Gastrocnemius medialis (tissue), 4 donors: ENCODE measurements at regions not wholly inside any gene's neighbourhood (a gene's known extent, or its start where the extent isn't known, plus 50 kb on each side); places are given as distances from the start of the nearest gene placed in this dataset.
A peak's percentile ranks its signal among the peaks of the same experiment; 100 is the strongest.

ENCODE experiments used
- ATAC-seq, 2 donors: fragments of 150-250 bp; one replicate each; pipeline ENCODE4 v1.9.1; 2016
- DNase-seq, 2 donors: peaks; one replicate each; pipeline ENCODE4 v3.0.0-alpha.2; 2019
- H3K27ac ChIP-seq, 4 donors: fragments of 200-600 bp; sonication (generic); 1 replicate in 1 of 4; 2 replicates in 3 of 4; pipeline ENCODE4 v1.5.1; 2016 to 2018; ENCODE audit warnings: mild to moderate bottlenecking in 2 of 4, moderate library complexity in 1 of 4
- H3K27me3 ChIP-seq, 3 donors: fragments of 200-600 bp; sonication (generic) in 2 of 3; 1 replicate in 1 of 3; 2 replicates in 2 of 3; pipeline versions ENCODE4 v1.5.1 to v1.6.0; 2016 to 2019; ENCODE audit warnings: mild to moderate bottlenecking in 1 of 3, moderate library complexity in 1 of 3
- H3K36me3 ChIP-seq, 2 donors: fragments of 200-600 bp; sonication (generic) in 1 of 2; one replicate each; pipeline ENCODE4 v1.5.1; 2017 to 2018
- H3K4me1 ChIP-seq, 2 donors: fragments of 200-600 bp; sonication (generic) in 1 of 2; one replicate each; pipeline ENCODE4 v1.5.1; 2016 to 2017; ENCODE audit warnings: mild to moderate bottlenecking in 2 of 2
- H3K4me3 ChIP-seq, 4 donors: fragments of 200-600 bp; sonication (generic) in 3 of 4; 1 replicate in 1 of 4; 2 replicates in 3 of 4; pipeline ENCODE4 v1.5.1; 2016 to 2019; ENCODE audit warnings: mild to moderate bottlenecking in 2 of 4
- H3K9me3 ChIP-seq, 3 donors: fragments of 200-600 bp; sonication (generic) in 2 of 3; 1 replicate in 1 of 3; 2 replicates in 2 of 3; pipeline ENCODE4 v1.5.1; 2016 to 2019
- POLR2A ChIP-seq, 2 donors: fragments of 450-650 bp; IDR thresholded peaks; one replicate each; pipeline ENCODE4 v1.6.1; 2017; ENCODE audit warnings: antibody characterized with exemption in 2 of 2, mild to moderate bottlenecking in 2 of 2, moderate library complexity in 2 of 2
- in situ Hi-C, 4 donors: fragments of 200-750 bp; cut with MboI; loops; one replicate each; pipeline versions ENCODE4 v1.15.0 to v1.8.0; 2017; ENCODE audit warnings: low sequenced_read_pairs in 4 of 4
- intact Hi-C: fragments of 100-400 bp; cut with DNase I; formaldehyde crosslinking; loops from one replicate; pipeline ENCODE4 v1.15.1; 2023; ENCODE audit warnings: low total_unique reads
- TF ChIP-seq, protein P1 (sequence below), 5 experiments: fragments of 450-650 bp in 3 of 5; fragments of 200-600 bp in 2 of 5; sonication (generic) in 2 of 5; IDR thresholded peaks in 4 of 5; conservative IDR thresholded peaks in 1 of 5; 1 replicate in 4 of 5; 2 replicates in 1 of 5; pipeline ENCODE4 v1.5.1; 2016 to 2019; ENCODE audit warnings: antibody characterized with exemption in 5 of 5, mild to moderate bottlenecking in 3 of 5, moderate library complexity in 3 of 5

DNA sequence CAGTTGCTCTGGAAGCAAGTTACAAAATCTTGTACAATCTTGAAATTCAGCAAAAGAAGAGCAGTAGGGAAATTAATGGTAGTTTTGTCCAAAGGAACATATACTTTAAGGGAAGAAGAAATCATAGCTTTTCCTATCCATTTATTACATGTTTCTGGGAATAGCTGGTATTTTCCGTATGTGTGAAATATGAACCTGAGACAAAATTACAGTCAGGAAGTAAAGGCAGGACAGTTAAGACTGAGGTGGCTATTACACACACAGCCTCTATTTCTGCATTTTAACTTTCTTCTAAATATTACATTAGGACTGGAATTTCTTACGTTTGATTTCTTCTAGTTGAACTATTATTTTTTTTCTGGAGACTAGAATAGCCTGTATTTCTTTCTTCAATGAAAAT is 1197.3 kb downstream of the SORCS3 start:
- Histone ChIP-seq H3K4me1 (no peaks in the 10 kb centered on the region), H3K27ac (no peak overlapping the region), H3K4me3 (peak overlapping the region; percentile 4 to 37 (median 14)), H3K36me3 (no peaks in the 10 kb centered on the region), H3K27me3 (no peaks in the 10 kb centered on the region), H3K9me3 (no peaks in the 10 kb centered on the region)
- DNase-seq (no peak), ATAC-seq (no peak)
- TF ChIP-seq, protein P1, sequence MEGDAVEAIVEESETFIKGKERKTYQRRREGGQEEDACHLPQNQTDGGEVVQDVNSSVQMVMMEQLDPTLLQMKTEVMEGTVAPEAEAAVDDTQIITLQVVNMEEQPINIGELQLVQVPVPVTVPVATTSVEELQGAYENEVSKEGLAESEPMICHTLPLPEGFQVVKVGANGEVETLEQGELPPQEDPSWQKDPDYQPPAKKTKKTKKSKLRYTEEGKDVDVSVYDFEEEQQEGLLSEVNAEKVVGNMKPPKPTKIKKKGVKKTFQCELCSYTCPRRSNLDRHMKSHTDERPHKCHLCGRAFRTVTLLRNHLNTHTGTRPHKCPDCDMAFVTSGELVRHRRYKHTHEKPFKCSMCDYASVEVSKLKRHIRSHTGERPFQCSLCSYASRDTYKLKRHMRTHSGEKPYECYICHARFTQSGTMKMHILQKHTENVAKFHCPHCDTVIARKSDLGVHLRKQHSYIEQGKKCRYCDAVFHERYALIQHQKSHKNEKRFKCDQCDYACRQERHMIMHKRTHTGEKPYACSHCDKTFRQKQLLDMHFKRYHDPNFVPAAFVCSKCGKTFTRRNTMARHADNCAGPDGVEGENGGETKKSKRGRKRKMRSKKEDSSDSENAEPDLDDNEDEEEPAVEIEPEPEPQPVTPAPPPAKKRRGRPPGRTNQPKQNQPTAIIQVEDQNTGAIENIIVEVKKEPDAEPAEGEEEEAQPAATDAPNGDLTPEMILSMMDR (IDR thresholded peaks at IDR 0.05 in 4 of 5, conservative IDR thresholded peaks at IDR 0.05 in 1 of 5) = no peak
- TF ChIP-seq POLR2A (IDR thresholded peaks at IDR 0.05) = no peak
- in situ Hi-C loops (no loop called here), intact Hi-C loops (no loop called here)

GRCh38 chr10:105837951-105838350 is 1196.9 kb downstream of the SORCS3 start:
- ATAC-seq (peak in 1 of 2 donors; percentile 30), DNase-seq (no peak)
- H3K9me3 ChIP-seq = no peaks in the 10 kb centered on the region
- in situ Hi-C loops (no loop called here), intact Hi-C loops (no loop called here)
- TF ChIP-seq POLR2A (IDR thresholded peaks at IDR 0.05) = no peak
- TF ChIP-seq, protein P1 (IDR thresholded peaks at IDR 0.05 in 4 of 5, conservative IDR thresholded peaks at IDR 0.05 in 1 of 5) = no peak
- H3K4me1 ChIP-seq = no peaks in the 10 kb centered on the region
- no peaks in the 10 kb centered on the region for H3K36me3 ChIP-seq
- H3K27ac ChIP-seq = no peak overlapping the region
- H3K27me3 ChIP-seq = no peaks in the 10 kb centered on the region
- peak overlapping the region; percentile 4 to 37 (median 14) for H3K4me3 ChIP-seq

DNA sequence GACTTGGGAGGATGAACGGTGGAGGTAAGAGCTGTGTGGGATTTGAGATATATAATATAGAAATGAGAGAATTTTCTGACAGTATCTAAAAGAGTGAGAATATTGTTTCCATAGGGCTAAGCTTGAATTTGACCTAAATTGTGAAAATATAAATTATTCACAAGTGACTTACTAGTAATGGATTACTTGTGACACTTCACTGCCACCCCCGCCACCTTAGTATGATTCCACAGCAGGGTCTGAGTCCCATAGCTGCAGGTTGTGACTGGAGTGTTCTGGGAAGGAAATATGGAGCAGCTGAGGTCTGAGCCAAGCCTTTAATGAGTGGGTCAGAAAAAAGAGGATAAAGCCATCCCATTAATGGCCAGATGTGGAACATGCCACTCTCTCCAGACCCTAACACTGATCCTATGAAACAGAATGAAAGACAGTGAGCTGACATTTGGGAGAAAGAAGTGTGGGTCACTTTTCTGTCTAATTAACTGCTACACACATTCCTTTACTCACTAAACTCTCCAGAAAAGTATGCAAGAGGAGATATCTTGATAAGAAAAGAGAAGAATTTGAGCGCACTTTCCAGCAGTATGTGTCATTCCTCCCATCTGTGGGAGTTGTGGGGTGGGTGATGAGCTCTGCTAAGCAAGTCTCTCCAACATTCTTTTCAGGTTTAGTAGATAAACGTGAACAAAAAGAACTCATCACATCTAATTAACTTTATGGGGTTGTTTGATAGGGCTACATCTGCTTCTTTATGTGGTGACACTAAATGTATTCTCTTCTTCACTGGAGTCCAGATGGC is 1193.4 kb downstream of the SORCS3 start:
- no peak for ATAC-seq
- H3K4me3 ChIP-seq = no peak overlapping the region
- intact Hi-C loops = no loop called here
- in situ Hi-C loops = no loop called here
- no peaks in the 10 kb centered on the region for H3K36me3 ChIP-seq
- H3K4me1 ChIP-seq = no peaks in the 10 kb centered on the region
- DNase-seq = no peak
- H3K27ac ChIP-seq = no peak overlapping the region
- no peak for TF ChIP-seq POLR2A (IDR thresholded peaks at IDR 0.05)
- TF ChIP-seq, protein P1 (IDR thresholded peaks at IDR 0.05 in 4 of 5, conservative IDR thresholded peaks at IDR 0.05 in 1 of 5) = no peak
- no peaks in the 10 kb centered on the region for H3K9me3 ChIP-seq
- no peaks in the 10 kb centered on the region for H3K27me3 ChIP-seq

- no peaks in the 10 kb centered on the region for H3K4me1 ChIP-seq
- intact Hi-C loops = no loop called here
- H3K27ac ChIP-seq = no peak overlapping the region
- ATAC-seq (no peak), DNase-seq (no peak)
- no peak overlapping the region for H3K4me3 ChIP-seq
- TF ChIP-seq, protein P1 (IDR thresholded peaks at IDR 0.05 in 4 of 5, conservative IDR thresholded peaks at IDR 0.05 in 1 of 5) = no peak
- no peak for TF ChIP-seq POLR2A (IDR thresholded peaks at IDR 0.05)
- no peaks in the 10 kb centered on the region for H3K36me3 ChIP-seq
- no peaks in the 10 kb centered on the region for H3K9me3 ChIP-seq
- in situ Hi-C loops = no loop called here
- no peaks in the 10 kb centered on the region for H3K27me3 ChIP-seq
These were observed 1186.0 kb downstream of the SORCS3 start for GRCh38 chr10:105827133-105827532.
